DND-41 (cell line): ENCODE measurements at regions not wholly inside any gene's neighbourhood (a gene's known extent, or its start where the extent isn't known, plus 50 kb on each side); places are given as distances from the start of the nearest gene placed in this dataset.

Experiments used
- CTCF ChIP-seq: IDR thresholded peaks from 2 replicates; pipeline ENCODE4 v1.5.1; 2012; ENCODE audit warnings: borderline replicate concordance, low read length, moderate library complexity, mild to moderate bottlenecking; ENCODE audit not compliant: poor library complexity, severe bottlenecking; ENCODE audit errors: extremely low read depth
- EZH2 ChIP-seq: IDR thresholded peaks from 3 replicates; pipeline ENCODE4 v1.6.1; 2012; ENCODE audit warnings: borderline replicate concordance, low read depth, mild to moderate bottlenecking, moderate library complexity, low read length, inconsistent platforms; ENCODE audit not compliant: severe bottlenecking

- TF ChIP-seq CTCF (no peak), EZH2 (no peak)
Measured at GRCh38 chr5:171513591-171513990, 94.1 kb downstream of the FGF18 start.
